ENCODE measurements at regions not wholly inside any gene's neighbourhood (a gene's known extent, or its start where the extent isn't known, plus 50 kb on each side); places are given as distances from the start of the nearest gene placed in this dataset.
"Not testable (repeated sequence)": the region's sequence is repeated elsewhere in the genome, so short reads cannot be mapped to it uniquely, and the experiment has no call there.

GRCh38 chr11:122002926-122003325 lies 113.1 kb downstream of the BLID start:
- Mint-ChIP-seq H3K4me3 (ENCODE audit: unreplicated experiment) (no peak overlapping the region), H3K4me1 (ENCODE audit: unreplicated experiment) (no peaks in the 10 kb centered on the region), H3K9me3 (ENCODE audit: unreplicated experiment) (no peaks in the 10 kb centered on the region), H3K27me3 (ENCODE audit: unreplicated experiment) (no peaks in the 10 kb centered on the region), H3K27ac (ENCODE audit: unreplicated experiment) (no peak overlapping the region), H3K36me3 (ENCODE audit: low read depth, unreplicated experiment) (no peaks in the 10 kb centered on the region)
- no peak for TF ChIP-seq CTCF (IDR thresholded peaks at IDR 0.05; ENCODE audit: unreplicated experiment)
- DNase-seq (ENCODE audit: low spot score) = no peak

- DNase-seq (ENCODE audit: low spot score) = no peak
- no peaks in the 10 kb centered on the region for H3K9me3 Mint-ChIP-seq (ENCODE audit: unreplicated experiment)
- no peak for TF ChIP-seq CTCF (IDR thresholded peaks at IDR 0.05; ENCODE audit: unreplicated experiment)
- H3K27ac Mint-ChIP-seq (ENCODE audit: unreplicated experiment) = no peak overlapping the region
- no peaks in the 10 kb centered on the region for H3K36me3 Mint-ChIP-seq (ENCODE audit: low read depth, unreplicated experiment)
- no peaks in the 10 kb centered on the region for H3K4me1 Mint-ChIP-seq (ENCODE audit: unreplicated experiment)
- H3K4me3 Mint-ChIP-seq (ENCODE audit: unreplicated experiment) = no peak overlapping the region
- H3K27me3 Mint-ChIP-seq (ENCODE audit: unreplicated experiment) = no peaks in the 10 kb centered on the region
These were observed 114.0 kb downstream of the BLID start for GRCh38 chr11:122002047-122002446.

- no peak for DNase-seq (ENCODE audit: low spot score)
- H3K36me3 Mint-ChIP-seq (ENCODE audit: low read depth, unreplicated experiment) = no peaks in the 10 kb centered on the region
- H3K27me3 Mint-ChIP-seq (ENCODE audit: unreplicated experiment) = peaks cover under 1% of the 10 kb centered on the region
- TF ChIP-seq CTCF (IDR thresholded peaks at IDR 0.05; ENCODE audit: unreplicated experiment) = no peak
- H3K4me1 Mint-ChIP-seq (ENCODE audit: unreplicated experiment) = no peaks in the 10 kb centered on the region
- H3K27ac Mint-ChIP-seq (ENCODE audit: unreplicated experiment) = no peak overlapping the region
- no peaks in the 10 kb centered on the region for H3K9me3 Mint-ChIP-seq (ENCODE audit: unreplicated experiment)
- no peak overlapping the region for H3K4me3 Mint-ChIP-seq (ENCODE audit: unreplicated experiment)
These were observed 116.4 kb downstream of the BLID start for GRCh38 chr11:121999651-122000050.

- Mint-ChIP-seq H3K36me3 (ENCODE audit: low read depth, unreplicated experiment) (peaks cover 3% of the 10 kb centered on the region), H3K27ac (ENCODE audit: unreplicated experiment) (no peak overlapping the region), H3K9me3 (ENCODE audit: unreplicated experiment) (no peaks in the 10 kb centered on the region), H3K4me3 (ENCODE audit: unreplicated experiment) (no peak overlapping the region), H3K27me3 (ENCODE audit: unreplicated experiment) (peaks cover 2% of the 10 kb centered on the region), H3K4me1 (ENCODE audit: unreplicated experiment) (no peaks in the 10 kb centered on the region)
- TF ChIP-seq CTCF (IDR thresholded peaks at IDR 0.05; ENCODE audit: unreplicated experiment) = no peak
- DNase-seq (ENCODE audit: low spot score) = no peak
These were observed 119.4 kb downstream of the BLID start for GRCh38 chr11:121996574-121996973.

GRCh38 chr11:121983901-121984300 lies 132.1 kb downstream of the BLID start:
- Mint-ChIP-seq H3K27ac (ENCODE audit: unreplicated experiment) (no peak overlapping the region), H3K4me1 (ENCODE audit: unreplicated experiment) (no peaks in the 10 kb centered on the region), H3K27me3 (ENCODE audit: unreplicated experiment) (no peaks in the 10 kb centered on the region), H3K36me3 (ENCODE audit: low read depth, unreplicated experiment) (no peaks in the 10 kb centered on the region), H3K9me3 (ENCODE audit: unreplicated experiment) (no peaks in the 10 kb centered on the region), H3K4me3 (ENCODE audit: unreplicated experiment) (no peak overlapping the region)
- no peak for DNase-seq (ENCODE audit: low spot score)
- no peak for TF ChIP-seq CTCF (IDR thresholded peaks at IDR 0.05; ENCODE audit: unreplicated experiment)

- H3K4me3 Mint-ChIP-seq (ENCODE audit: unreplicated experiment); H3K9me3 Mint-ChIP-seq (ENCODE audit: unreplicated experiment); H3K36me3 Mint-ChIP-seq (ENCODE audit: low read depth, unreplicated experiment); H3K27me3 Mint-ChIP-seq (ENCODE audit: unreplicated experiment); H3K27ac Mint-ChIP-seq (ENCODE audit: unreplicated experiment); H3K4me1 Mint-ChIP-seq (ENCODE audit: unreplicated experiment); DNase-seq (ENCODE audit: low spot score): not testable (repeated sequence)
These were observed 138.1 kb downstream of the BLID start for GRCh38 chr11:121977914-121978313.
